Non-pigmented ciliary epithelial cell (primary cell): ENCODE measurements at regions not wholly inside any gene's neighbourhood (a gene's known extent, or its start where the extent isn't known, plus 50 kb on each side); places are given as distances from the start of the nearest gene placed in this dataset.
"Not testable (repeated sequence)": the region's sequence is repeated elsewhere in the genome, so short reads cannot be mapped to it uniquely, and the experiment has no call there.

Experiments used
- DNase-seq: peaks from one replicate; pipeline ENCODE4 v3.0.0-alpha.2; 2010; ENCODE audit warnings: low read depth

GRCh38 chr18:21928925-21929324 is 188.3 kb downstream of the MIB1 start:
- DNase-seq: no peak

GRCh38 chr18:21930177-21930576 is 189.6 kb downstream of the MIB1 start:
- DNase-seq: no peak

DNA sequence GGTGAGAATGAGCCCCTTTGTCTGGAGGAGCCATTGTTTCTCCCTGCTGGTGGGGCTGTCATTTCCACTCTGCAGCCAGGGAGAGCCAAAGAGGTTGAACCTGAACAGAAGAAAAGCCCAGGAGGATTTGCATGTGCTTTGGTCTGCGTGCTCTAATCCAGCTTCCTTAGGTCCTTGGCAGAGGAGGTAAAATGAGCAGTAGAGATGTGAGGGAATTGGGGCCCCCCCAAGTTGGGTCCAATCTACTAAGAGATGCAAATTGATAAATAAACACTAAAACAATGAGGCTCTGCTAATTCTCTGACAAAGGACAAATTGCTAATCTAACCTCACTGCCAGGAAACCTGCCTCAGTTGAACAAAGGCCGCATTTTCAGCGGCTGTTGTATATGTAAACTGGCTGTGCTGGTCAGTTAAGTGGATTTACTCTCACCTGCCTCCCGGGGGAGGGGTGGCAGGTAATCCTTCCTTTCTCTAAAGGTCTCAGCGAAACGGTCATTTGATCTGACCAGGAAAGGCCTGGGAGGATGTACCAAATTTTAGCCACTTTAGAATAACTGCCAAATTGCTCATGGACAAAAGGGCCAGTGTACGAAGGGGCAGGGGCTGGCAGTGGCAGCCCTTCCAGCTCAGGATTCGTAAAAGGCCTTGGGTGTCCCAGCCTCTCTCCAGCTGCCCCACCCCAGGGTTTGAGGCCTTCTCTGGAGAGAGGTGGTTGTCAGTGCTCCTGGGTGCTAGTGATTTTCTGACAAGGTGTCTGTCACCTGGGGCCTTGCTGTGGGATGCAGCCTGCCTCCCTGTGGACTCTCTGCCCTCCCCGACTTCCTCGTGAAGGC is 193.6 kb downstream of the MIB1 start:
- no peak for DNase-seq

DNA sequence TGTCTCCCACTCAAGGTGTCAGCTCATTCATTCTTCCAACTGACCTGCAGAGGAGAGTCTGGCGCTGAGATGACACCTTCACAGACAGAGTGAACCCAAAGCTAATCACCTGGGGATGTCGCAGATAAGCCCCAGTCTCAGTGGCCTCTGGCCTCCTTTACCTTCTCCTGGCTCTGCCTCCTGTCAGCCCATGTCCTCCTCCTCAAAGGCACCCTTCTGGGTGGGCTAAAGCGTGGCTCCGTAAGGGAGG is 194.1 kb downstream of the MIB1 start:
- DNase-seq: no peak

GRCh38 chr18:21943456-21943855 is 202.9 kb downstream of the MIB1 start:
- DNase-seq: no peak

DNA sequence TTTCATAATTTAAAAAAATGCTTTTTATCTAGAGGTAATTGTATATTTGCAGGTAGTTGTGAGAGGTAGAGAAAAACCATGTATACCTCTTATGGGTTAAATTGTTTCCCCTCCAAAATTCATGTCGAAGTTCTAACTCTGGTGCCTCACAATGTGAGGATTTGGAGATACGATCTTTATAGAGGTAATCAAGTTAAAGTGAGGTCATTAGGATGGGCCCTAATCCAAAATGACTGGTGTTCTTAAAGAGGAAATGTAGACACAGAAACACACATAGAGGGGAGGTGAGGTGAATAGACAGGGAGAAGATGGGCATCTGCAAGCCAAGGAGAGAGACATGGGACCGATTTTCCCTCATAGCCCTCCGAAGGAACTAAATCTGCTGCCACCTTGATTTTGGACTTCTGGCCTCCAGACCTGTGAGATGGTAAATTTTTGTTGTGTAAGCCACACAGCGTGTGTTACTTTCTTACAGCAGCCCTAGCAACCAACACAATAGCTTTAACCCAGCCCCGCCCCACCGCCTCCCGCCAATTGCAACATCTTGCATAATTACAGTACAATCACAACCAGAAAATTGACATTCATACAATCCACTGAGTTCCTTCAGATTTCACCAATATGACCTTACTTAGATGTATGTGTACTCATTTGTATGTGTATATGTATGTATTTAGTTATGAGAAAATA is 208.9 kb downstream of the MIB1 start:
- no peak for DNase-seq

DNA sequence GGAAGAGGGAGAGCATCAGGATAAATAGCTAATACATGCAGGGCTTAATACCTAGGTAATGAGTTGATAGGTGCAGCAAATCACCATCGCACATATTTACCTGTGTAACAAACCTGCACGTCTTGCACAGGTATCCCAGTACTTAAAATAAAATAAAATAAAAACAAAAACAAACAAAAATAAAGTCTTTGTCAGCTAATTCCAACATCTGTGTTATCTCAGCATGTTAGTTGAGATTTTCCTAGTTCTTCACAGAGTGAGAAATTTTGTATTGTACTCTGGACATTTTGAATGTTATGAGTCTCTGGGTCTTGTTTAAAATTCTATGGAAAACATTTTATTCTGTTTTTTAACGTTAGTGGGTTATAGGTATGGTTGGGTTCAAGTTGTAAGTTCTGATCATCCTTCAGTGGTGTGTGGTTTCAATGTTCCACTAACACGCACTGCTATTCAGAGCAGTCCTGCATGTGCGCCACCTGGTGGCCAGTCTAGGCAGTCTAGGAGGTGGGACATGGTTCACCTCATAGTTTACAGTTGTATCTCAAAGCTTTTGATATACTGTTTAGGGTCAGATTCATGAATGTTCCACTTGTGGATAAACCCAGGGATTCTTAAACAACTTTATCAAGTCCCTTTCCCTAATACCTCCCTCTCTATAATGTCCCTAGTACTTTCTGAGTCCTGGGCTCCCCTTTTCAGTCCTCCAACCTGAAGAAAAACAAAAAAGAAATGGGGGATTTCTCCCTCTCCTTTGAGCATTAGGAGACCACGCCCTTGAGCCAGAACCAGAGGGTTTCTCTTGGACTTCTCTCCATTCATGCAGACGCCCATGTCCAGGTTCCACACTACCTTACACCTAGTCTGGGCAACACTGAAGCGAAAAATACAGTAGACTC is 213.4 kb upstream of the GATA6 start:
- DNase-seq: peak; percentile 18

DNA sequence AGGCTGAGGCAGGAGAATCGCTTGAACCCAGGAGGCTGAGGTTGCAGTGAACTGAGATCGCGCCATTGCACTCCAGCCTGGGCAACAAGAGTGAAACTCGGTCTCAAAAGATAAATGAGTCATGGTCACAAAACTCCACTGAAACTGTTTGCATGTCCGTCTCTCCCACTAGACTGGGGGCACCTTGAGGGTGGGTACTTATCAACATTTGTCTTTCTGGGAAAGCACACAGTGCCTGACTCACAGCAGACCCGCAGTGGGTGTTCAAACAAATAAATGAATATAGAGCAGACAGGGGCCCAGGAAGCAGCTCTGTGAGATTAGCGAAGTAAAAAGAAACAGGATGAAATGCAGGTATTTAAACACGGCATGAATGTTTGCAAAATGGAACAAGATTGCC is 211.1 kb upstream of the GATA6 start:
- DNase-seq: no peak

- DNase-seq: no peak
These were observed 210.5 kb upstream of the GATA6 start for GRCh38 chr18:21958707-21959450.

GRCh38 chr18:21960189-21960588 is 209.2 kb upstream of the GATA6 start:
- DNase-seq: no peak

DNA sequence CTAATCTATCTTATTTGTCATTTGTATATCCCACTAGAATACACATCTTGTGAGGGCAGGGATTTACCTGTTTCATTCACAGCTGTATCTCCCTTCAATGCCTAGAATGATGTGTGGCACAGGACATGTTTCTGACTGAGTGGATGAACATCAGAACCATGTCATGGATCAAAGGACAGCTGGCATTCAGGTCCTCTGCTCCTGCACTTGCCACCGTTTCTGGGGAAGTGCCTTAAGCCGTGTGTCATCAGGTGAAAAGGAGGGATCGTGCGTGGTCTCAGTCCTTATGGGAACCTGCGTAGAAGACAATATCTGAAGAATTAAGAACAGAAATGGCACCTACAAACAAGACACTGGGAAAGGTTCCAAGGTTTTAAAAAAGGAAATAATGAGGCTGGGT is 206.1 kb upstream of the GATA6 start:
- no peak for DNase-seq

- DNase-seq: no peak
These were observed 201.1 kb upstream of the GATA6 start for GRCh38 chr18:21968338-21968737.

- DNase-seq: no peak
These were observed 197.1 kb upstream of the GATA6 start for GRCh38 chr18:21972281-21972680.

DNA sequence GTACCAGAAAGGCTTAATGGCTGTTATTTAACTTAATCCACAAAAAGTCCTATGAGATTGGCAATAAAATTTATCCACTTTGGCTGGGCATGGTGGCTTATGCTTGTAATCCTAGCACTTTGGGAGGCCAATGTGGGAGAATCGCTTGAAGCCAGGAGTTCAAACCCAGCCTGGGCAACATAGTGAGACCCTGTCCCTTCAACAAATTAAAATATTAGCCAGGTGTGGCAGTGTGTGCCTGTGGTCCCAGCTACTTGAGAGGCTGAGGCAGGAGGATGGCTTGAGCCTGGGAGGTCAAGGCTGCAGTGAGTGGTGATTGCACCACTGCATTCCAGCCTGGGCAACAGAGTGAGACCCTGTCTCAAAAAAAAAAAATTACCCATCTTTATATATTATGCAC is 193.4 kb upstream of the GATA6 start:
- DNase-seq: not testable (repeated sequence)

DNA sequence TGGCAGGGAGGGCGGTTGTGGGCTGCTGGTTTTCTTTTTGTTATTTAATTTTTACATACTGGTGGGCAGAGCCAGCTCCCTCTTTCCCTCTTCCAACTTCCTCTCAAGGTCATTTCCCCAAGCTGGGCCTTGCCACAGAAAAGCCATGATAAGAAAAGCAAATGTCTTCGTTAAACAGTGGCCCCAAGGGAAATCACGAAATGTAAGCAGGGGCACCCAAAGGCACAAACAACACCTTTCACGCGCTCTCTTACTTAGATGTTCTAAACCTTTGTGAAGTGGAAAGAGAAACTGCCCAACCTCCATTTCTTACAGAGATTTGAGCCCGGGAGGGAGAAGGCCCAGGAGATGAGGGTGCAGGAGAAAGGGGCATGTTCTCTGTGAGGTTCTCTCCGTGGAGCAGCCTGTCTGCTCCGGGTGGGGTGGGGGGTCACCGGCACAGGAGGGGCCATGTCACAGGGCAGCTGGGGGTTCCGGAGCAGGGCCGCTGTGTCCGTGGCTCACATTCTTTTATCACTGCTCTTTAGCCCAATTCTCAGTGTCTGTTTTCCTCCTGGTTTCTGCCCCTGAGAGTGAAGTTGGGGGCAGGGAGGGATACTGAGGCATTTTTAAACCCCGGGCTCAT is 190.7 kb upstream of the GATA6 start:
- no peak for DNase-seq

DNA sequence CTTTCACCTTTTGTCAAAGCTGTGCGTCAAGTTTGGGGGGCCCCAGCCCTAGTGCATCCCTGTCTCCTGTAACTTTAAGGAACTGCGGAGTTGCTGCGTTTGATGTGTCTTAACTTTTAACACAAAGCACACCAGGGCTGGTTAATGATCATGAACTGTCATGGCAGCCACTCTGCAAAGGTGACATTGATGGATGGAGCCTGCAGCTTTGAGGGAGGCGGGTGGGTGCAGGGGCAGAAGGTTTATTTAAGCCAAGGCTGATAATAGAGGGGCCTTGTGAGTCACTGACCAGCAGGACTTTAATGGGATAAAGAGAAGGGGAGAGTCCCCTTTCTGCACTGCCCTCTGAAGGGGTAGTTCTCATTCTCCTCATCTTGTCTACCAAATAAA is 190.2 kb upstream of the GATA6 start:
- no peak for DNase-seq

DNA sequence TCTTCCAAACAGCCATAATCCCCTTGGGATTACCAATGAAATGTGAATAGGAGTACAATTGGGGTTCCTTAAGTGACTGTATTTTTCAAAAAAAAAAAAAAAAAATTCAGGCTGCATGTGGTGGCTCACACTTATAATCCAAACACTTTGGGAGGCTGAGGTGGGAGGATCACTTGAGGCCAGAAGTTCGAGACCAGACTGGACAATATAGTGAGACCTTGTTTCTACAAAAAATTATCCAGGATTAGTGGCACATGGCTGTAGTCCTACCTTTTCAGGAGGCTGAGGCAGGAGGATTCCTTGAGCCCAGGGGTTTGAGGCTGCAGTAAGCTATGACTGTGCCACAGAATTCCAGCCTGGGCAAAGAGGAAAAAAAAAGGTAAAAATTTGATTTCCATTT is 189.6 kb upstream of the GATA6 start:
- DNase-seq: no peak

DNA sequence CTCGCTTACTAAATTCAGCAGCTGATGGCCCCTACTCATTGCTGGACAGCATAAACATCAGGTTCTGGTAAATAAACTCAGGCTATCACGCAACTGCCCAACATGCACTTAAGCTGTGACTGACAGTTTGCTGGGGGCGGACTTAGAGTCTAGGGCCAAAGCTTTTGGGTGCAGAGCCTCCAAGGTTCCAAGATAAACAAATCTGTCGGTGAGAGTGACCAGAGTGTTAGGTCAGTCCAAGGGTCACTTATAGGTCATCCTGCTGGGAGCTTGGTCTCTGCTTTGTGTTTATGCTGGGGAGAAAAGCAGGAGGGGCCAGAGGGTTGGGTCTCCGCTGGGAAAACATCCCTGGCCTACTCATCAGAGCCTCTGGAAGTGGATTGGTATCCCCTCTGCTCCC is 188.6 kb upstream of the GATA6 start:
- DNase-seq: no peak

- not testable (repeated sequence) for DNase-seq
These were observed 187.9 kb upstream of the GATA6 start for GRCh38 chr18:21981489-21981888.

DNA sequence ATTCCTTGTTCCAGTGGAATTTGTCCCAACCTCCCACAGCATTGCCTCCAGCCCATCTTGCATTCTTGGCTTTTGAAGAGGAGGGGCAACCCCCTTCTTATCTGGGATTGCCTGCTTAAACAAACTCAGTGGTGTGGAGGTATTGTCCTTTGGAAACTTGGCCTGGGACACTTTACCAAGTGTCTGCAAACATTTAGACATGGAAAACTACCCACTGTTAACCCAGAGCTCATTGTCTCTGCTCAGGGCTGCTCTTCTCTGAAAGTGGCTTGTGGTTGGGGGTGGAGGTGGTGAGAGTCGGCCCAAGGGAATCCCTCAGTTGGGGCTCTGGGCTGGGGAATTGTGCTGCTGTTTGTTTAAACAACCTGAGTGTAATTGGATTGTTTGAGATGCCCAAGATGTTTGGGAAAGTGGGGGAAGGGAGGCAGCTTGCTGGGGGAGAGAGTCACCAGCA is 178.3 kb upstream of the GATA6 start:
- no peak for DNase-seq

DNA sequence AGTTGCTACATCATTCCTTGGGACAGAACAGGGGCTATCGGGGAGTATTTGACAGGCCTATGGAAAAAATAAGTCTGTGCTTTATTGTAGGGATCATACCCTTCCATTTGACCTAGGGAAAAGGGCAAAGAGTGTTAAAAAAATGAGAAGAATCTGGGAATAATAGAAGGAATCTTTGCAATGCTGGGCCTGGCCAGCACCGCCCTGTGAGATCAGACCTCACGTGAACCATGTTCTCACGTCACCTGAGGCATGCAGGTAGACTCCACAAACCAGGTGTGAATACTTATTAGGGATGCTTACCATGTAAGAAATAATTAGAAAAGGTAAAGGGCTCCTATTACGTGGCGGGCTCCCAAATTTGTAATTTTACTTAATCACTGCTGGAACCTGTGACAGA is 177.5 kb upstream of the GATA6 start:
- DNase-seq: no peak

GRCh38 chr18:21996351-21996826 is 173.0 kb upstream of the GATA6 start:
- DNase-seq: no peak
